Mesenchymal stem cell (in vitro differentiated cells and primary cell): ENCODE measurements at regions not wholly inside any gene's neighbourhood (a gene's known extent, or its start where the extent isn't known, plus 50 kb on each side); places are given as distances from the start of the nearest gene placed in this dataset.
A peak's percentile ranks its signal among the peaks of the same experiment; 100 is the strongest.

Source experiments
- DNase-seq: peaks from one replicate; pipeline ENCODE4 v3.0.0-alpha.2; 2013
- H2AFZ ChIP-seq: one replicate; pipeline ENCODE4 v1.6.1; 2013; ENCODE audit warnings: low read depth, mild to moderate bottlenecking, control low read depth, inconsistent platforms, low read length, moderate library complexity
- H2AK5ac ChIP-seq: 2 replicates; pipeline ENCODE4 v1.6.1; 2013; ENCODE audit warnings: low read length, moderate library complexity, mild to moderate bottlenecking, inconsistent platforms; ENCODE audit not compliant: severe bottlenecking
- H2BK120ac ChIP-seq: one replicate; pipeline ENCODE4 v1.6.1; 2013; ENCODE audit warnings: low read depth, mild to moderate bottlenecking, inconsistent platforms, low read length, moderate library complexity
- H2BK12ac ChIP-seq, 2 experiments: one replicate each; pipeline ENCODE4 v1.6.1; 2013; ENCODE audit warnings: inconsistent platforms in 2 of 2, low read length in 2 of 2, mild to moderate bottlenecking in 2 of 2, moderate library complexity in 2 of 2, control low read depth in 1 of 2
- H2BK15ac ChIP-seq: one replicate; pipeline ENCODE4 v1.6.1; 2013; ENCODE audit warnings: mild to moderate bottlenecking, low read depth, inconsistent platforms; ENCODE audit not compliant: poor library complexity, severe bottlenecking
- H2BK5ac ChIP-seq: 2 replicates; pipeline ENCODE4 v1.6.1; 2013; ENCODE audit warnings: low read depth, mild to moderate bottlenecking, low read length, control low read depth, inconsistent platforms; ENCODE audit not compliant: poor library complexity, severe bottlenecking
- H3K14ac ChIP-seq, 2 experiments: one replicate each; pipeline ENCODE4 v1.6.1; 2013; ENCODE audit warnings: inconsistent platforms in 2 of 2, low read length in 2 of 2, control low read depth in 1 of 2, mild to moderate bottlenecking in 1 of 2, moderate library complexity in 1 of 2
- H3K18ac ChIP-seq, 2 experiments: one replicate each; pipeline ENCODE4 v1.6.1; 2013; ENCODE audit warnings: inconsistent platforms in 2 of 2, low read length in 2 of 2, control low read depth in 1 of 2, low read depth in 1 of 2, mild to moderate bottlenecking in 1 of 2
- H3K23ac ChIP-seq, 2 experiments: one replicate each; pipeline ENCODE4 v1.6.1; 2013; ENCODE audit warnings: inconsistent platforms in 2 of 2, low read length in 2 of 2, mild to moderate bottlenecking in 2 of 2, moderate library complexity in 2 of 2, control low read depth in 1 of 2
- H3K27ac ChIP-seq: 2 replicates; pipeline ENCODE4 v1.5.1; 2013; ENCODE audit warnings: mild to moderate bottlenecking, moderate library complexity, low read length, control low read depth, inconsistent platforms; ENCODE audit not compliant: poor library complexity, severe bottlenecking
- H3K27me3 ChIP-seq, 2 experiments: 2 replicates each; pipeline versions ENCODE4 v1.6.1 to v1.7.0; 2013; ENCODE audit warnings: low read length in 2 of 2, mild to moderate bottlenecking in 2 of 2, moderate library complexity in 2 of 2, control low read depth in 1 of 2, inconsistent platforms in 1 of 2; ENCODE audit not compliant: control insufficient read depth in 1 of 2, insufficient read depth in 1 of 2
- H3K36me3 ChIP-seq, 2 experiments: 2 replicates each; pipeline versions ENCODE4 v1.6.1 to v1.7.0; 2013; ENCODE audit warnings: low read length in 2 of 2, control low read depth in 1 of 2, inconsistent platforms in 1 of 2, low read depth in 1 of 2, mild to moderate bottlenecking in 1 of 2; ENCODE audit not compliant: insufficient read depth in 2 of 2, control insufficient read depth in 1 of 2
- H3K4ac ChIP-seq, 2 experiments: one replicate each; pipeline ENCODE4 v1.6.1; 2013; ENCODE audit warnings: inconsistent platforms in 2 of 2, low read length in 2 of 2, mild to moderate bottlenecking in 2 of 2, moderate library complexity in 2 of 2, control low read depth in 1 of 2, low read depth in 1 of 2
- H3K4me1 ChIP-seq: 2 replicates; pipeline ENCODE4 v1.6.1; 2013; ENCODE audit warnings: low read depth, low read length, control low read depth; ENCODE audit not compliant: control insufficient read depth, insufficient read depth
- H3K4me2 ChIP-seq: 2 replicates; pipeline ENCODE4 v1.6.1; 2013; ENCODE audit warnings: low read length, mild to moderate bottlenecking, inconsistent platforms; ENCODE audit not compliant: poor library complexity, severe bottlenecking
- H3K4me3 ChIP-seq, 2 experiments: 2 replicates each; pipeline versions ENCODE4 v1.5.1 to v1.7.0; 2013; ENCODE audit warnings: low read length in 2 of 2, mild to moderate bottlenecking in 2 of 2, control low read depth in 1 of 2, low read depth in 1 of 2; ENCODE audit not compliant: insufficient read depth in 1 of 2
- H3K79me1 ChIP-seq: replicated peaks from 2 replicates; pipeline ENCODE4 v1.6.1; 2013; ENCODE audit warnings: mild to moderate bottlenecking, control low read depth, low read length, inconsistent platforms; ENCODE audit not compliant: poor library complexity, severe bottlenecking
- H3K9ac ChIP-seq: 2 replicates; pipeline ENCODE4 v1.7.0; 2013; ENCODE audit warnings: mild to moderate bottlenecking, low read length, moderate library complexity
- H3K9me3 ChIP-seq: 2 replicates; pipeline ENCODE4 v1.7.0; 2013; ENCODE audit warnings: mild to moderate bottlenecking, low read length; ENCODE audit not compliant: control insufficient read depth
- H4K8ac ChIP-seq: one replicate; pipeline ENCODE4 v1.6.1; 2013; ENCODE audit warnings: inconsistent platforms, mild to moderate bottlenecking, low read length, moderate library complexity
- H4K91ac ChIP-seq: one replicate; pipeline ENCODE4 v1.6.1; 2013; ENCODE audit warnings: mild to moderate bottlenecking, low read length, inconsistent platforms
- WGBS: methylation state at CpG from one replicate; pipeline ENCODE4 v1.1.7; 2013; ENCODE audit warnings: mixed read lengths; 5-methylcytosine and 5-hydroxymethylcytosine counted together

- H2BK12ac ChIP-seq: no peak overlapping the region
- no peak overlapping the region for H3K9ac ChIP-seq
- no peak overlapping the region for H2BK15ac ChIP-seq
- H3K79me1 ChIP-seq: no peaks in the 10 kb centered on the region
- no peak for DNase-seq
- H3K27me3 ChIP-seq: no peaks in the 10 kb centered on the region
- H2AFZ ChIP-seq: no peak overlapping the region
- H2AK5ac ChIP-seq: no peak overlapping the region
- H3K27ac ChIP-seq: no peak overlapping the region
- H3K14ac ChIP-seq: no peak overlapping the region
- H3K23ac ChIP-seq: no peak overlapping the region
- H4K8ac ChIP-seq: no peak overlapping the region
- H3K4me1 ChIP-seq: peaks cover 2% of the 10 kb centered on the region
- H3K36me3 ChIP-seq: no peaks in the 10 kb centered on the region
- no peak overlapping the region for H4K91ac ChIP-seq
- H3K4me2 ChIP-seq: no peak overlapping the region
- H3K4me3 ChIP-seq: no peak overlapping the region
- no peak overlapping the region for H2BK5ac ChIP-seq
- H2BK120ac ChIP-seq: no peak overlapping the region
- H3K9me3 ChIP-seq: no peaks in the 10 kb centered on the region
- H3K18ac ChIP-seq: no peak overlapping the region
- no peak overlapping the region for H3K4ac ChIP-seq
These were observed 63.4 kb upstream of the BTN3A2 start for GRCh38 chr6:26301638-26302037.

GRCh38 chr6:26302941-26303559 lies 61.9 kb upstream of the BTN3A2 start:
- Histone ChIP-seq H3K9me3 (no peaks in the 10 kb centered on the region), H3K9ac (no peak overlapping the region)

GRCh38 chr6:26304213-26304796 lies 60.7 kb upstream of the BTN3A2 start:
- no peak overlapping the region for H3K18ac ChIP-seq
- peak overlapping the region; percentile 83 for H3K9ac ChIP-seq
- DNase-seq: no peak
- no peak overlapping the region for H2BK12ac ChIP-seq
- no peaks in the 10 kb centered on the region for H3K27me3 ChIP-seq
- peak overlapping the region; percentile 73 for H4K8ac ChIP-seq
- no peak overlapping the region for H2BK5ac ChIP-seq
- H4K91ac ChIP-seq: no peak overlapping the region
- H2BK15ac ChIP-seq: no peak overlapping the region
- H3K4ac ChIP-seq: no peak overlapping the region
- no peak overlapping the region for H3K14ac ChIP-seq
- H3K4me2 ChIP-seq: peak overlapping the region; percentile 71
- H2AK5ac ChIP-seq: no peak overlapping the region
- H2BK120ac ChIP-seq: no peak overlapping the region
- H3K9me3 ChIP-seq: no peaks in the 10 kb centered on the region
- whole genome bisulfite sequencing: 63% methylated on average over 2 of the region's 3 CpGs
- no peak overlapping the region for H2AFZ ChIP-seq
- H3K36me3 ChIP-seq: no peaks in the 10 kb centered on the region
- H3K4me1 ChIP-seq: peaks cover 3% of the 10 kb centered on the region
- H3K79me1 ChIP-seq: no peaks in the 10 kb centered on the region
- H3K4me3 ChIP-seq: peak overlapping the region; percentile 44 to 76
- H3K23ac ChIP-seq: no peak overlapping the region
- H3K27ac ChIP-seq: peak overlapping the region; percentile 83

More at GRCh38 chr6:26302941-26303559, 61.9 kb upstream of the BTN3A2 start:
- Histone ChIP-seq H3K4me3 (no peak overlapping the region), H4K91ac (no peak overlapping the region), H3K36me3 (no peaks in the 10 kb centered on the region), H2BK120ac (no peak overlapping the region), H3K14ac (no peak overlapping the region), H3K4ac (no peak overlapping the region), H2AFZ (no peak overlapping the region), H3K27ac (no peak overlapping the region), H2AK5ac (no peak overlapping the region), H3K27me3 (no peaks in the 10 kb centered on the region), H3K23ac (no peak overlapping the region), H3K4me1 (peaks cover 3% of the 10 kb centered on the region), H3K18ac (no peak overlapping the region), H4K8ac (no peak overlapping the region), H2BK12ac (no peak overlapping the region), H2BK15ac (no peak overlapping the region), H3K79me1 (no peaks in the 10 kb centered on the region), H2BK5ac (no peak overlapping the region), H3K4me2 (no peak overlapping the region)
- 100% methylated on average over 1 of the region's 1 CpG for WGBS
- no peak for DNase-seq

- Histone ChIP-seq H2AFZ (peak overlapping the region; percentile 69), H3K4ac (no peak overlapping the region), H3K79me1 (no peaks in the 10 kb centered on the region), H2BK5ac (no peak overlapping the region), H4K91ac (no peak overlapping the region), H2AK5ac (no peak overlapping the region), H2BK12ac (no peak overlapping the region), H3K4me1 (peaks cover 3% of the 10 kb centered on the region), H3K9ac (peak overlapping the region; percentile 83), H3K27ac (peak overlapping the region; percentile 83), H2BK15ac (no peak overlapping the region), H3K9me3 (no peaks in the 10 kb centered on the region), H3K27me3 (no peaks in the 10 kb centered on the region), H3K18ac (no peak overlapping the region), H3K4me3 (peak overlapping the region; percentile 44 to 76), H2BK120ac (no peak overlapping the region), H3K14ac (no peak overlapping the region), H3K36me3 (no peaks in the 10 kb centered on the region), H3K23ac (no peak overlapping the region), H4K8ac (peak overlapping the region; percentile 73), H3K4me2 (peak overlapping the region; percentile 71)
- 30% methylated on average over 19 of the region's 29 CpGs for WGBS
- DNase-seq: peak; percentile 83
These were observed 60.0 kb upstream of the BTN3A2 start for GRCh38 chr6:26304797-26305640.
